Upper lobe of left lung (tissue), 4 donors: ENCODE measurements at regions not wholly inside any gene's neighbourhood (a gene's known extent, or its start where the extent isn't known, plus 50 kb on each side); places are given as distances from the start of the nearest gene placed in this dataset.

Experiments used
- CTCF ChIP-seq, 6 experiments: fragments of 450-650 bp in 4 of 6; fragments of 200-600 bp in 2 of 6; sonication (generic) in 2 of 6; IDR thresholded peaks; one replicate each; pipeline ENCODE4 v1.5.1; 2016 to 2019; ENCODE audit warnings: antibody characterized with exemption in 6 of 6
- POLR2A ChIP-seq, 4 donors: fragments of 450-650 bp; IDR thresholded peaks; one replicate each; pipeline ENCODE4 v1.5.1; 2016 to 2017; ENCODE audit warnings: antibody characterized with exemption in 4 of 4, mild to moderate bottlenecking in 2 of 4

- TF ChIP-seq CTCF (IDR thresholded peaks at IDR 0.05) (no peak), POLR2A (IDR thresholded peaks at IDR 0.05) (no peak)
Observed at GRCh38 chrY:8599141-8599540, 738.1 kb upstream of the TSPY4 start.
